GM21423 (cell line): ENCODE measurements at regions not wholly inside any gene's neighbourhood (a gene's known extent, or its start where the extent isn't known, plus 50 kb on each side); places are given as distances from the start of the nearest gene placed in this dataset.

Experiments
- ATAC-seq: cut with Tn5 transposase; IDR thresholded peaks from one replicate; pipeline ENCODE4 v1.9.1; 2021; ENCODE audit warnings: mild to moderate bottlenecking, moderate library complexity; ENCODE audit not compliant: unreplicated experiment

DNA sequence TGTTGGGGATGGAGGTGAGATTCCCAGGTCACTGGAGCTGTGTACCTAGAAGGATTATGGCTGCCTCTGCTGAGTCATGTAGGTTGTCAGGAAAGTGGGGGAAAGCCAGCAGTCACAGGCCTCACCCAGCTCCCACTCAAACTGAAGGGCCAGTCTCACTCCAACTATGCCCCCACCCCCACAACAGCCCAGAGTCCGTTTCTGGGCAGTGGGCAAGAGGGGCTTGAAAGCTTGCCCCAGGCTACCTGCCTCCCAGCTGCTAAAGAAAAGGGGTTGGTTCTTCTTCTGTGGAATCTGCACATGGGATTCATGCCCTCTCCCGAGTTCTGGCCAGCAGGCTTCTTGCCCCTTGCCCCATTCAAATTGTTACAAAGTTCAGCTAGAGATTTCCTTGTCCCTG is 116.0 kb upstream of the PGRMC2 start:
- ATAC-seq = no peak

DNA sequence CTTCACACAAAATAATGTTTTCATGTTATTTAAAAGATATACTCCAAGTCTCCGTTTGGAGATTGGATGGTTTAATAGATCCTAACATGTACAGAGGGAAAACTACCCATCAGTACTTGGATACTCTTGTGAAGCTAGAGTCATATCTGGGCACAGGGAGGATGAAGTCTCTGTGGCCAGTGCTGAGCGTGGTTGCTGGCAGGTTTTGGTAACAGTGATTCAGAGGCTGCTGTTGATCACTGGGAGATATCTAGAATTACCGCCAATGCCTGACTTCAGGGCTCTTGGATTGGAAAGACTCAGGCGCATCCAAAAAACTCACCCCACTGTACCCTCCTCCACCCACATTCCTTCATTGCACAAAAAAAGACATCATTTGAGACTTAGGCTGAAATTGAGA is 107.2 kb upstream of the PGRMC2 start:
- no peak for ATAC-seq

DNA sequence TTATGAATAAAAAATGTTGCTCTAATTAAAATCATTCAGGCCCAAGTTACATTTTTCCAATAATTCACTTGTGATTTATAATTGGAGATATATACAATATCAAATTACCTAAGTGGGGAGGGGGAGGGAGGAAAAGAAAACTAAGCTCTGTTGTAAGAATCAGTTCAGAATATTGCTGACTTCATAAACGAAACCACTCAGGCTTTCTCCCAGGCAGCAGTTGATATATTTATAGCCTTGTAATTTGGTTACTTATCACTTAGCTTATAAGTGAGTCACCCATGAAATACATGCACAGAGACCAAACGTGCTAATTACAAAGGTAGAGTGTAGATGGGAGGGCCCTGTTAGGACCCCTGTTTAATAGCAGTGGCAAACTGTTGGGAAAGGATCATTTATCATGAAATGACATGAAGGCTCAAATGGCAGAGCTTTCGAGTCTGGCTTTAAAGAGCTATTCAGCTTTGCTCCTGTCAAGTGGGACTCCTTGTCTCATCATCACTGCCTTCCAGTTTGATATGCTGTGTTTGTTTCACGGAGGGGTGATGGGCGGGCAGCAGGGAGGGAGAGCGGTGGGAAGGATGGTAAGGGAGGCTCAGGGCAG is 105.6 kb upstream of the PGRMC2 start:
- no peak for ATAC-seq

DNA sequence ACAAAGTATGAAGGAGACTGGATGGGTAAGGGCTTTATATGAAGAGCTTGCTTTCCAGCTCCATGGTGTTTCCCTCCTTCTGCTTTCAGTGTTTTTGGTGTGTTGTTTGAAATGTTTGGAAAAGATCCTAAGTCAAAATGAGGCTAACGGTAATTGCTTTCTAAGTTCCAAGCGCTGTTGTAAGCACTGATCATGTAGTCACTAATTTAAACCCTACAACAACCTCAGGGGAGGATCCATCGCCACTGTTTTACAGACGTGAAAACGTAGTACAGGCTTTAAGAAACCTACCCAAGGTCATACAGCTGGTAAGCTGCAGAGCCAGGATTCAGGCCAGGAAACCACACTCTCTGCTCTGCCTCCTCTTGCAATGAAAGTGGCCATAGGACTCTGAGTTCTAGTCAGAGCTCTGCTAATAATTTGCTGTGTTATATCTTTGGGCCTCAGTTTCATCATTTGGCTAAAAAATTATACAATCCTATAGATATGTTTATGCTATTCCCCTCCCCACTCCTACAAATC is 102.9 kb upstream of the PGRMC2 start:
- no peak for ATAC-seq

DNA sequence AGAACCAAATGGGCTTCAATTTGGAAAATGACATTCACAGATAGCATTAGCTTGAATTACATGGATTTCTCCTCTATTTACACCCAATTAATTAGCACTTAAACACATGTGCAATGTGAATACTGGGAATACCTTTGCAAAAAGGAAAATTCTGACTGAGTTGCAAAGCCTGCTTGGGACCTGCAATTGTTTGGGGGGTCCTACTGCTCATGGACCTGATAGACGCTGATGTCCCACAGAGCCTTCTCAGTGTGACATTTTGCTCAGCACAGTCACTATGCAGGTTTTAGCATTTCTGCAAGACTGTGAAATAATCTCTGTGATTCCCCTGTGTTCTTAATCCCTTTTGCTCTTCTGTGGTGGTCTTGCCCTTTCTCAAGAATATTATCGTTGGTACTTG is 101.2 kb upstream of the PGRMC2 start:
- no peak for ATAC-seq

DNA sequence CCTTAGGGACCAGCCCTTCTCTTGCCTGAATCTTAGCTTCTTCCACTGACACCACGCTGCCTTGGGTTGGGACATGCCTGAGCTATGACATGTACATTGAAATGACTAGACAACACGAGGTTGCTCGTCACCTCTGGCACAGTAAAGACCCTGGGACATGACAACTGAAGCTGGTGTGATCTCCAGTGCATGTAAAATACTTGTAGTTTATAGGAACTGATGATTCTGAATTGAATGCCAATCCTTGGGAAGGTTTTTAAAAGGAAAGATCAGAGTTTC is 100.7 kb upstream of the PGRMC2 start:
- no peak for ATAC-seq

DNA sequence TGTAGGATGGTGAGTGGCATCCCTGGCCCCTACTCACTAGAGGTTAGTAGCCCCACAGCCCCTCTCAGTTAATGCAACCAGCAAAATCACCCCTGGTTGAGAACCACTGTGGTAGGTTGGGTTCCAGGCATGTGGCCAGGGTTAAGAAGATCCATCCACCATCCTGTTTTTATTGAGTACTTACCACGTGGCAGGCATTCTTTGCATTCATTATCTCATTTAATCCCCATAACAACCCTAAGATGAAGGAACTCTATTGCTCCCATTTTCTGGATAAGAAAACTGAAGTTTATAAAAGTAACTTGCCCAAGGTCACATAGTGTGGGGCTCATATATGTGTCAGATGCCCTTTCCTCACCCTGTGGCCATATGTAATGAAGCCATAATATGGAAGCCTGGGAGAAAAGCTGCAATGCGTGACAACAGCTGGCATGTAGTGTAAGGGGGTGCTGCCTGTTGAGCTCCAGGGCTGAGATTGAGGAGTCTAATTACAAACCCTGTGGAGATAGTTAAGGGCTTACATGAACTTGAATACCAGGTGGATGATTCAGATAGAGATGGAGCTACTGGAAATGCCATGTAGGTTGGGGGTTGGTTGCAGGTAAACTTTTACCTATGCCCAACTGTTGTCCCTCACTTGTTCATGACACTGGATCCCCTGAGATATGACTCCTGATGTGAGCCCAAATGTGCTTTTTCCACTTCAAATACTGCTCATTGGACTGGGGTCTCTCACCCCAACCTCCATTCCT is 100.2 kb upstream of the PGRMC2 start:
- no peak for ATAC-seq

DNA sequence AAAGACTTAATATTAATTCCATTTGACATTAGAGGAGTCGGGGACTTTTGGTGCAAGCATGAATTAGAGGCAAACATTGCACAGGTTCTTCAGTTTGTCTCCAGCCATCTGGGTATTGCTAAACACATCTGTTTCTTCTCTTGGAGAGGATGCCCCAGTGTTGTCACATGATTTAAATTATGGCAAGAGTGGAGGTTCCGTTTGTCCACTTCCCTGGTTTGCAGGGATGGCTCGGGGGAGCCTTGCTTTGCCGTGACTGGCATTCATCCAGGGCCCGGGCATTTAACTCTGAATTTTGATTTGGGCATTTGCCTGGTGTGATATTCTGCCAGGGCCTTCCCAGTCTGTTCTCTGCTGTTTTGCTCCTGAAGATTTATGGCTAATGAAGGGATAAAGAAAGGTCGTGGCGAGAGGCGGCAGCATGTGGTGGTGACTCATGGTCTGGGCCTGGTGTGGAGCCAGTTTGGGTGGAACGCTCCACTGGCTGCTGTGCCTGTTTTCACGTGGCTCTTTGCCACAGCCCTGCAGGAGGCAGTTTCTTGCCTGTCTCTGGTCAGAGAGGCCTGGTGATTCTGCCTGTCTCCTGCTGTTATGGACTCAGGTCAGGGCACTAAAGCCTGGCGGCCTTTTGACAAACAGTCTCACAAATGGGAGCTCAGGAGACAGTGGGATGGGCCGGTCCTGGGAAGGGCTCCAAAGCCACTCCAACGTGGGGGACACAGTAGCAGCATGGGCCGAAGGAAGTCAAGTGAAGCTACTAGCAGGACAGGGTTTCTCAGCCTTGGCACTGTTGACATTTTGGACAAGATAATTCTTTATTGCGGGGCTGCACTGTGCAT is 99.4 kb upstream of the PGRMC2 start:
- no peak for ATAC-seq

DNA sequence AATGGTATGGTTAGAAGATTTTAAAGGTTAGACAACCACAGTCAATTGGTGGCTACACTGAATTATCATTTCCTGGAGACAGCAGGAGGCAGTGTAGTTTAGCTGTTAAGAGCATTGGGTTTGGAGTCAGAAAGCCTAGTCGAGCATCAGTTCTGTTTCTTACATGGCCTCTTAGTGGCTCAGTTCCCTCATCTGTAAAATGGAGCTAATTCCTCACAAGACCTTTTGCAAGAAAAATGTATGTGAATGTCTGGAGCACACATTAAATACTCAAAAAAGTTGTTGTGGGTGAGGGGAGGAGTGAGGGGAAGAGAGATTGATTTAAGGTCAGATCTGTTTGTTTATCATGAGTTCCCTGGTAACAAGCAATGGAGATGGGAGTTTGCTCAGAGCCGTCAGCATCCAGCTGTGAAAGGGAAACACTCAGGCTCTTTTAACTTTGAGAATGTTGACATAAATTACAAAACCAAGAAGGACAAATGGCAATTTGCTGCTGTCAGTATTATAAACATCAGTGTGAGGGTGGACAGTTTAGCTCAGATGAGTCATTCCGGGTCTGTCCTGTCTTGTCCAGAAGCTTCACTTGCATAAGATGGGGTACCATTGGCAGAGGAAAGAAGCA is 98.2 kb upstream of the PGRMC2 start:
- no peak for ATAC-seq

DNA sequence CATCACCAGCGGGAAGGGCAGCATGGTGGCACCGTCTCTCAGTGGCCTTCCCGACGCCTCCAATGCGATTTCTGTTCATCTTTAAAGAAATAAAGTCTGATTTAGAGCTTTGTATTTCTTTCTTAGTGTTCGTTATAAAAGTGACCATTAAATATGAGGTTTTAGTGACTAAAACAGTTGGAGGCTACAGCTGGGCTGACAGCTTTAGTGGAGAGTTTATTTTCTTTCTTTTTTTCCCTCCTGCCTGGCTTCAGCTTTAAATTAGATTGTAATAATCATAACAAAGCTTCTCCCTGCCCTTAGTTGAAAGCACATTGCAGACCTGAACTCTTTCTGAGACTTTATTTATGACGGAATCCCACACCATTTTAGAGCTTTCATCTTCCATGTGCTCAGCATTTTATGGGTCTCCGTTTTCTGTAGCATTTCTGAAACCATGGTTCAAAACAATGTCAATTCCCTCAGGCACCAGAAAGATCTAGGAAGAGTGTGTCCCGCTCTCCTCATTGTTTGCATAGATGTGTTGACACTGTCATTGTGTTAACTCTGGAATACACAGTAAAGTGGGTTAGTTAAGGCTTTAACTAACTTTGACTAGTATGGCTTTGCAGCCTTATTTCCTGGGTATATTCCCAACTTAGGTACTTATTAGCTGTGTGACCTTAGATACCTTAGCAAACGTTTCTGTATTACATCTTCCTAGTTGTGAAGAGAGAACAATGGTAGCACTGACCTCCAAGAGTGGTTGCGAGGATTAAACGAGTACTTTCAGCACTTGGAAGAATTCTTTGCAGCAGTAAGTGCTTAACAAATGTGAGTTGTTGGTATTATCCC is 97.4 kb upstream of the PGRMC2 start:
- ATAC-seq = no peak

DNA sequence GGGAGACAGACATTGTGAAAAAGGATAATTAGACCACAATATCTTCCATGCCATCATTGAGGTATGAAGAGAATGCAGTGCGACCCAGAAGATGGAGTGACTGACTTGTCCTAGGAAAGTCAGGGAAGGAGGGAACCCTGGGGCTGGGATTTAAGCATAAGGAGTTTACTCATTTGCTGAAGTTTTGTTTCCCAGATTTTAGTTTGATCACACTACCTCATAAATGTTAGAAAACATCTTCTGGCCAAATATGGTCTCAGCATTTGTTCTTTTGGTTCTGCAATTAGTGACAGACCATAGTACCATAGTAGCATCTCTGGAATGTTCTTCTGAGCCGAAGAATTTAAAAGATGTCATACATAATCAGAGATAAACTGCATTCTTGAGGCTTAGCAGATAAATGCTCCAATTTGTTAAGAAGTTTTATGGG is 96.5 kb upstream of the PGRMC2 start:
- ATAC-seq = no peak

DNA sequence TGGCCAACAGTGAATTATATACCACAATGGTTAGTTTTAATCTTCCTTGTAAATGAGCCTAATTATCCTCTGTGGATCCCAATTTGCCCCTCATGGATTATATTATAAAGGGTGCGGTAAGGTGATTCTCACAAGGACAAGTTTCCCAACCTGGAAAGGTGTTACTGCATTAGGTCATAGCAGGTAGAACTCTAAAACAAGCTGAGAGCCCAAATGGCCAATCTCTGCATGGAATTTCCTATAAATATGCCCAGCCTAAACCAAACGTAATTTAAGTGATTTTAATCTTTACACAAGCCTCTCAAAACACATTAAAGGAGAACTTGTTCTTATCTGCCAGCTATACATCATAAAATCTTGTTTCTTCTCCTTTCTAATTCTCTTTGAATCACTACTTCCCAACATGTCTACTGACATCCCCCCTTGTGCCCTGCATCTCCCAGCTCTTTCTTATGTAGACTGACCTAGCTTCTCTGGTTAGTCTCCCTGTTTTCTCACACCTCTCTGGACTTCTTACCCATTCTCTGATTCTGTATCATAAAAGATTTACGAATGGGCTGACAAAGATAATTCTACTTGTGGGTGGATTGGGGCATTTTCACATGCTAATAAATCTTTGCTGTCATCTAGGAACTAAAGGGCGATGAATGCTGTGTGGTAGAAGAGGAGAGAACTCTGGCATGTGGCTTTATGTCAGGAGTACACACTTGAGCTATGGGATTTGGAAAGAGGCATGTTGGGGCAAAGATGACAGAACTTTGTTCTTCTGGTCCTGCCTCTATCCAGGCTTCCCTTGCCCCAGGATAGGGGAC is 94.3 kb upstream of the PGRMC2 start:
- no peak for ATAC-seq

DNA sequence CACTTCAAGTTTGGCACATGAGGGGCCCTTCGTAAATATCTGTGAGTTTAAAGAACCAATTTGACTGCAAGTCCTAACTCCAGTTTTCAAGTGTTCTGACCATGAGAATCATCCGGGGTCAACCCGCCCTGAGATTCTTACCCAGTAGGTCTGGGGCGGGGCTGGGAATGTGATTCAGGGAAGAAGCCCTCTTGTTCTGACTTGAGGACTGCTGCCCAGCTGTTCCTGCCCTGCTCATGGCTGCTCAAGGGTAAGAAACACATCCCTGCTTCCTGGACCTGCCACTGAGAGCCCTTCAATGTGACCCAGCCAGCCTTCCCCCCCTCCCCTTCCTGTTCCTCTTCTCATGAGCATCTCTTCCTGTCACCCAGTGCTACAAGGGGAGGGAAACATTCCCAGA is 92.7 kb upstream of the PGRMC2 start:
- no peak for ATAC-seq

DNA sequence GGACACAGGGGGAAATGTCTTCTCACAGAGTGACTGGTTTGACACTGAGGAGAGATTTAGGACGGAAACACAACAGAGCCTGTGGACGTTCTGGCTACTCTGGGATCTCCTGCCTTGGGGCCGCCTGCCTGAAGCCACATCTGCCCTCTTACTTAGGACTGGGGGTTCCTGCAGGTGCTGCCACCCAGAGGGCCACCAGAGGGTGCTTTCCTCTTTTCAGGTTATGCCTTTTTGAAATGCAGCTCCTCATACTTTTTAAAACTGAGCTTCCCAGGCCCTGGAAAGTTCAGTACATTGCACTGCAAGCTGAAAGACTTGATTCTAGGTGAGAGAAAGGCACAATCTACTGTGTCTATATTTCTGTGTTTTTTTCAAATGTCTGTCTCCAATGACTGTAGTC is 92.2 kb upstream of the PGRMC2 start:
- ATAC-seq = peak; percentile 64

DNA sequence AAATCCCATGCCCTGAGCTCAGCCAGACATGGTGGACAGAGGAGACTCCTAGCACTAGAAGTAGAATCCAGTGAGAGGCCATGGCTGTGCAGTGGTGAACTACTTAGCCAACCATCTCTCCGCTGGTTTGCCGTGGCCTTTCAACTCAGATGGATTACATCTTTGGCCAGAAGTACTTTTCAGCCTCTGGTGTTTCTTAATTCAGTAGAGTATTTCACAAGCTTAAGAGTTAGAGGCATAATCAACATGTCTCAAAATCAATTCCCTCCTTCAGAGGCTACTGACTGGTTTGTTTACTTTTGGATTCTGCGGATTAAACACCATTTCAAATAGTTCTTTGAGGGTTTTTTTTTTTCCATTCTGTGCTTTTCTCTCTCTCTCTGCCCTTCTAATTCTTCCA is 91.1 kb upstream of the PGRMC2 start:
- no peak for ATAC-seq

DNA sequence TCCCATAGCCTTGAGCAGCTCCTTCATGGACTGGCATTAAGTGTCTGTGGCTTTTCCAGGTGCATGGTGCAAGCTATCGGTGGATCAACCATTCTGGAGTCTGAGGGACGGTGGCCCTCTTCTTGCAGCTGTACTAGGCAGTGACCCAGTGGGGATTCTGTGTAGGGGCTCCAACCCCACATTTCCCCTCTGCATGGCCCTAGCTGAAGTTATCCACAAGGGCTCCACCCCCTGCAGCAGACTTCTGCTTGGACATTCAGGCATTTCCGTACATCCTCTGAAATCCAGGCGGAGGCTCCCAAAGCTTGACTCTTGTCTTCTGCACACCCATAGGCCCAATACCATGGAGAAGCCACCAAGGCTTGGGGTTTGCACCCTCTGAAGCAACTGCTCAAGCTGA is 89.3 kb upstream of the PGRMC2 start:
- no peak for ATAC-seq

DNA sequence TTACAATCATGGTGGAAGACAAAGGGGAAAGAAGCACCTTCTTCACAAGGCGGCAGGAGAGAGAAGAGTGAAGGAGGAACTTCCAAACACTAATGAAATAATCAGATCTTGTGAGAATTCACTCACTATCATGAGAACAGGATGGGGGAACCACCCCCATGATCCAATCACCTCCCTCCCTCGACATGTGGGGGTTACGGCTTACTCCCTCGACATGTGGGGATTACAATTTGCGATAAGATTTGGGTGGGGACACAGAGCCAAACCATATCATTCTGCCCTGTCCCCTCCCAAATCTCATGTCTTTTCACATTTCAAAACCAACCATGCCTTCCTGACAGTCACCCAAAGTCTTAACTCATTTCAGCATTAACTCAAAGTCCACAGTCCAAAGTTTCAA is 88.7 kb upstream of the PGRMC2 start:
- no peak for ATAC-seq

DNA sequence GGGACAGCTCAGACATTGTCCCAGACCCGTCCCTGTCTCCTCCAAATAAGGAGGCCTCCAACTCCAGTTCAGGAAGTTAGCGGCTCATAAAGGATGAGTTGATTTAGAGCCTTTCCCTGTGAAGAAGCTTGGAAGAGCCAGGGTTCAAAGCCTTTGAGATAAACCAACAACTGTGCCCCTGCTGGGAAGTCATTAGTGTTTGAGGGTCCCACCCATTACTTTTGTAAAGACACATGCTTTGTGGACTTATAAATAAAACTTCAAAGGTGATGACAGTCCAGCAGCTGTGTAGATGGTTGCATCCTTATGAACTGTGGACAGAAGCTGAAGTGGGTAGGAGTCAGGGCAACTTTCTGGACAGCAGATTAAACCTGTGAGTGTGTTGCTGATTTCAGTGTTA is 86.0 kb upstream of the PGRMC2 start:
- no peak for ATAC-seq

DNA sequence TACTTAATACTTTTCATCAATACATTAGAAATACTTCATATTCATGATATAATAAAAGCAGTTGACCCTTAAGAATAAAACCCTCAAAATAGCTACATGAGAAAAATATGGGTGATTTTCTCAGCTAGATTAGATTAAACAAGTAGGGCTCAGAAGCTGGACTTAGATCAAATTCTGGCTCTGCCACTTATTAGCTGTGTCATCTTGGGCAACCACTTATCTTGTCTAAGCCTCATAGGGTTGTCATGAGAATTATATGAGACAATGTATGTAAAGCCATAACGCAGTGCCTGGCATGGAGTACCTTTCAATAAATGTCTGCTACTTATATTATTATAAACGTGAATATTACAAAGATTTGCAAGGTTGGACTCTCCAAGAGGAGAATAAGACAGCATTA is 84.3 kb upstream of the PGRMC2 start:
- no peak for ATAC-seq
